ENCODE measurements at regions not wholly inside any gene's neighbourhood (a gene's known extent, or its start where the extent isn't known, plus 50 kb on each side); places are given as distances from the start of the nearest gene placed in this dataset.
"Not testable (repeated sequence)": the region's sequence is repeated elsewhere in the genome, so short reads cannot be mapped to it uniquely, and the experiment has no call there.

DNA sequence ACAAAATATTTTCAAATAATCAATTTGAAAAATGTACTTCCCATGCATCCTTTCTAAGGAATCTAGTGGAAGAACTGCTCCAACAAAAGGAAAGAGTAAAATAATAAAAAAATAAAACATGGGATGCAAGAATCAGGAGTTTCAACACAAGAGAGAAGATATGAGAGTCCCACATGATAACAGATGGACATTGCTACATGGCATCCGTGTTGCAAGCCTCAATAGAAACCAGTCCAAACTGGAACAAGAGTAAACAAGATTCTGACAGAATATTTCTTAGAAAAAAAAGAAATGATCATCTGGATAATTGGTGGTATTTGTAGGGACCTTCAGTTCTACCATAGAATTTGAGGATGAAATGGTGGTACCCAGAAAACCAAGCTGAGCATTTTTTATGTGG, 186.8 kb downstream of the FRK start:
- no peak for DNase-seq (ENCODE audit: low spot score)

DNA sequence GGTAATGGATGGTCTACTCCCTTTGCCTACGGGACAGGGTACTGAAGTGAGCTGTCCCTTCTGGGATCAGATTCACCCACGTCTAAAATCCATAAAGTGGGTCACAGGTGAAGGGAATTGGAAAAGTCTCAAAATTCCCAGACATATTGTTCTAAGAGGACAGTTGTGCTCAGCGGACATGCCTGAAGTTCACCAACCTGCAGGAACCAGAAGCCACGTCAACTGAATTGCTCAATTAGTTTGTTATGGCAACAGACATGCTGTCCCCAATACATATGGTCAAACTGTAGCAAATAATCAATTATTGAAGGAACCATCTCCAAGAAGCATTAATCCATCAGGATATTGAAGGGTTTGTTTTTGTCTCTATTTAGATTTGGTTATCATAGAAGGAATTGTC, 190.2 kb downstream of the FRK start:
- no peak for DNase-seq (ENCODE audit: low spot score)

DNA sequence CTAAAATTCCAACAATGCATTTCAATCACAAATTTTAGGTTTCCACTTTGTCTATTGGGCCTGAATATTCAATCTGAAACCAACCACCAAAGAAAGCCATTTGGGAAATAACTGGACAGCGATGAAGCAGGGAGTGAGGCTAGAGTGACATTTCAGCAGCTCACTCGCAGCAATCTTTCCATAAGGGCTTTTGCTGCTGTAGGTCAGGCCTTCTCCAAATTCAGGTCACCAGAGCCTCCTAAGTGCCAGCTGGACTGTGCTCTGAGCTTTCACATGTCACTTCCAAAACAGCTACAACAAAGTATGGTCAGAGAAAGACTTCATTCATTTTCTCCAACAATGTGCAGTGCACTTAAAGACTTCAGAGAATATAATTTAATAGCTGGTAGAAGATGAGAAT, 194.8 kb downstream of the FRK start:
- DNase-seq (ENCODE audit: low spot score): no peak

DNA sequence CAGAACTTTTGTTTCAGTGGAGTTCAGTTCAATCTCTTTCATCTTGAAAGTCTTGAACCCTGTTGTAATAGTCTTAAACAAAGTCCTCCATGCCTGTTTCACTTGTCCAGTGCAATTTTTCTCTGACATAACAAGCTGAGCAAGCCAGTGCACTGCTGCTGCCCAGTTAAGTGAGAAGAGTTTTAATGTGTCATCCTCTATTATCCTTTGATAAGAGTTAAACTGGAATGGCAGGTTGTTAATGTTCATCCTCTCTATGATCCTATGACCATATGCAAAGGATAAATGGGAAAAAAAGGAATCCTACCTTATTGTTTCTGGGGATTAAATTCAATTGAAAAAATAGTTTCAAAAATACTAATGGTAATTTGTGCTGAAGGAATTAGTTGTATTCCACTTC, 197.5 kb downstream of the FRK start:
- DNase-seq (ENCODE audit: low spot score): no peak

DNA sequence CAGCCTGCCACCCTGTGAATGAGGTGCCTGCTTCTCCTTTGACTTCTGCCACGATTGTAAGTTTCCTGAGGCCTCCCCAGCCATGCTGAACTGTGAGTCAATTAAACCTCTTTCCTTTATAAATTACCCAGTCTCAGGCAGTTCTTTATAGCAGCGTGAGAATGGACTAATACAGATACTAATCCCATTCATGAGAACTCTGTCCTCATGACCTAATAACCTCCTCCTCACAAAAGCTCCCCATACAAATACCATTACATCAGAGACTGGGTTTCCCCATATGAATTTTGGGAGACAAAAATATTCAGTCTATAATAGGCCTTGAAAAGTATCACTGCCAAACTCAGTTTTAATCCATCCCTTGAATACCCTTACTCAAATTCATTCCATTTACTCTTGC, 199.0 kb downstream of the FRK start:
- DNase-seq (ENCODE audit: low spot score): not testable (repeated sequence)

DNA sequence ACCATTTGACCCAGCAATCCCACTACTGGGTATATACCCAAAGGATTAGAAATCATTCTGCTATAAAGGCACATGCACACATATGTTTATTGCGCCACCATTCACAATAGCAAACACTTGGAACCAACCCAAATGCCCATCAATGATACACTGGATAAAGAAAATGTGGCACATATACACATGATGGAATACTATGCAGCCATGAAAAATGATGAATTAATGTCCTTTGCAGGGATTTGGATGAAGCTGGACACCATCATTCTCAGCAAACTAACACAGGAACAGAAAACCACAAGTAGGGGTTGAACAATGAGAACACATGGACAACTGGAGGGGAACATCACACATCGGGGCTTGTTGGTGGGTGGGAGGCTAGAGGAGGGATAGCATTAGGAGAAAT, 201.1 kb downstream of the FRK start:
- DNase-seq (ENCODE audit: low spot score): not testable (repeated sequence)

DNA sequence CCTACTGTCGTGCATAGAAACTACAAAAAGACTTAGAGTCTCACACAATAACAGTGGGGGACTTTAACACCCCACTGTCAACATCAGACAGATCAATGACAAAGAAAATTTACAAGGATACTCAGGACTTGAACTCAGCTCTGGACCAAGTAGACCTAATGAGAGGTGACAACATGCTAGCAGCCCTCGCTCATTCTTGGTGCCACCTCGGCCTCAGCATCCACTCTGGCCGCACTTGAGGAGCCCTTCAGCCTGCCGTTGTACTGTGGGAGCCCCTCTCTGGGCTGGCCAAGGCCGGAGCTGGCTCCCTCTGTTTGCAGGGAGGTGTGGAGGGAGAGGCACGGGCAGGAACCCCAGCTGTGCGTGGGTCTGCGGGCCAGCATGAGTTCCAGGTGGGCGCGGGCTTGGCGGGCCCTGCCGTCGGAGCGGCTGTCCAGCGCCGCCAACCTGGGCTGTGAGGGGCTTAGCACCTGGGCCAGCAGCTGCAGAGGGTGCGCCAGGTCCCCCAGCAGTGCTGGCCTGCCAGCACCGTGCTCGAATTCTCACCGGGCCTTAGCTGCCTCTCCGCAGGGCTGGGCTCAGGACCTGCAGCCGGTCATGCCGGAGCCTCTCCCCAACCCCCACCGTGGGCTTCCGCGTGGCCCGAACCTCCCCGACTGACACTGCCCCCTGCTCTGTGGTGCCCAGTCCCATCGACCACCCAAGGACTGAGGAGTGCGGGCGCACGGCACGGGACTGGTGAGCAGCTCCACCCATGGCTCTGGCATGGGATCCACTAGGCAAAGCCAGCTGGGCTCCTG, 205.6 kb downstream of the FRK start:
- DNase-seq (ENCODE audit: low spot score): no peak

DNA sequence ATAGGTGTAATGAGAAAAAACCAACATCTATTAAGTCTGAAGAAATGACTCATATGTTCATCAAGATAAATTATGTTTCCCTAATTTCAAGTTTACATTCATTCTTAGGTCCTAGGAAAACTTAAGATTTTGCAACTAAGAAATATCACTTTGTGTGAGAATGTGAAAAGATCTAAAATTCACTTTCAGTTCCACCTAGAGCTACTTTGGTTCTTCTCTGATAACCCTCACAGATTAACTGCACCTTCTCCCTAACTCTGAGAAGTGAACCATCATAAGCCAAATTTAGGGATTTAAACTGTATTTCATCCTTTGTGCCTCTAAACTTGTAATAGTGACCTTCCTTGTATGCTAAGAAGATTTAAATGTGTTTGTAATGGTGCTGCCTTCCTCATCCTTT, 213.0 kb downstream of the FRK start:
- DNase-seq (ENCODE audit: low spot score): no peak

DNA sequence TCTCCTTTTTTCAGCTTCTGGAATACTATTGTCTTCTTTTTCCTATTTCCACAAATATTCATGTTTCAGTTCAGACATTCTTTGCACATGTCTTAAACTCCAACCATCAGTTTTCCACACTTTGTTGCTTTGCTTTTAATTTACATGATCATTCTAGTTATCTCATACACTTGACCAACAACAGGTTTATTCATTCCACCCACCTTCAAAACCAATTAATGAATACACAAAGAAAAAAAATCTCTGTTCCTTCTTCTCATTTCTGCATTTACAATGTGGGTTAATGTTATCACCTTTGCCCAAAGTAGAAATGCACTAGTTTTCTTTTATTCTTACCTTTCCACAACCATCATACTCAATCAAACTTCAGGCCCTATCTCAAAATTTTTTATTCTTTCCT, 216.7 kb downstream of the FRK start:
- no peak for DNase-seq (ENCODE audit: low spot score)

DNA sequence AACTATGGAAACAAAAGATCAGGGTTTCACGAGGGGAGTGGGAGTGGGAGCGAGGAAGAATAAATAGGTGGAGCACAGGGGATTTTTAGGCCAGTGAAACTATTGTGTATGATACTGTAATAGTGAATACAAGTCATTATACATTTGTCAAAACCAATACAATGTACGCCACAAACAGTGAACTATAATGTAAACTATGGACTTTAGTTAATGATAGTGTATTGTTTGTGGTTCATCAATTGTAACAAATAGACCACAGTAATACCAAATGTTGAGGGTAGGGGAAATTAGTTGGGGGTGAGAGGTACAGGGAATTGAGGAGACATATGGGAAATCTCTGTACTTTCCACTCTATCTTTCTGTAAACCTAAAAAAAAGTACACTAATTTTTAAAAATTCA, 218.4 kb downstream of the FRK start:
- DNase-seq (ENCODE audit: low spot score): no peak

DNA sequence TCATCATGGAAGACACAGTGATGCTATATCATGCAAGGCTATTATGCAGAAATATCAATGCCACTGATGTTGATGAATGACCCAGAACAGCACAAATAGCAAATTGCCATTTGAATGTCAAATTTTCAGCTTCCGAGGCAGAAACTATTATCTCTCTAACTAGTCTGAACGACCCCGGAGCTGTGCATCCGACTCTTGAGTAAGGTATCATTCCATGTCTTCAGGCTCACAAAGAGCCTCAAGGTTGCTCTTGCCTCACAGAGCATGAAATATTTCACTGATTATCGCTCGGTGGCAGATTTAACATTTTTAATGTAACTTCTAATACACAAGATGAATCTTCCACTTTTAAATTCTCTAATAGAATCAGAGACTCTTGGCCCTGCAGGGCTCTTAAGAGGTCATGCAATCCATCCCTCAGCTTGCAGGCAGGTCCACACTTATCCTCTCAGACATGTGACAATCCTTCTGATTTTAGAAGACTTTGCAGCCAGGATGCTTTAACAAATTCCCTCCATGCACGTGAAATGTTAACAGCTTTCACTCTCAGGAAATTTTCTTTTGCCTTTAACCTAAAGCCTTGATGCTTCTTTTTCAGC, 221.0 kb downstream of the FRK start:
- no peak for DNase-seq (ENCODE audit: low spot score)

DNA sequence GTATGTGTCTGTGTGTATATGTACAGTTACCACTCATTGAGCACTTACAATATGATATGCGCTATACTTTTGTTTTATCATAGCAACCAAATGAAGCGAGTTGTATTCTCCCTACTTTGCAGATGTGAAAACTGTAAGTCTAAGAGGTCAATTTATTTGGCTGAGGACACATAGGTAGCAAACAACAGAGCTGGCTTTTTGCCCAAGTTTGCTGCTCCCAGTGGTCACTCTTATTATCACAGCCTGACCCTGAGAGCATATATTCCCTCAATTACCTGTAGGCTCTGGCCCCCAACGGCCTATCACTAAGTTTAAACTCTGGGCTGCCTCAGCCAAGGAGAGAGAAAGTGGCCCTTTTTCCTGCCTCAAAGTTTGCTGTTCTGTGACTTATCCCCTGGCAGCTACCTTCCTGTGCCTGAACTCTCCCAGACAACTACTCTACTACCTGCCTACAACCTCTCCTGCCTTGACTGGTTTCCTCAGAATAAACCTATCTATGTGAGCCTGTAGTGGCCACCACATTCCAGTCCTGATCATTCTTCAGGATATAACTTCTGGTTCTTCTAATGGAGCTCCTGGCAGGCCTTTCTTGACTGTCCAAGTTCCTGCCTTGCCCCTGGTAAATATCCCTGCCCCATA, 221.8 kb downstream of the FRK start:
- peak; percentile 56 for DNase-seq (ENCODE audit: low spot score)

DNA sequence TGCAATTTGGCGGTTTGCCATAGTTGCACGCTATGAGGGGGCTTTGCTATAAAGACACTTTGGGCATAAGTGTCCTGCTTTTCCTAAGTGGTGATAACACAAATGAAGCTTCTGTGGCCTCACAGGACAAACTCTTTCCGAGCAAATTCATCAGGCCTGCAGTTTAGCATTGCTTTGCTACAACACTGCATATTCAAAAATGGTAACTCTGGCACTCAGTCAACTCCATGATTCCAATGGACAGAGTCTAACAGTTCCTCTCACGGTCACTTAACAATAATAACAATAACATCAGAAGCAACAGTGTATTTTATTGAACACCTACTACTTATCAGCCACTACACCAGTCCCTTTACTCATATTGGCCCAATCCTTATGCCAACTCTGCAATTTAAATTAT, 222.5 kb downstream of the FRK start:
- DNase-seq (ENCODE audit: low spot score): no peak

DNA sequence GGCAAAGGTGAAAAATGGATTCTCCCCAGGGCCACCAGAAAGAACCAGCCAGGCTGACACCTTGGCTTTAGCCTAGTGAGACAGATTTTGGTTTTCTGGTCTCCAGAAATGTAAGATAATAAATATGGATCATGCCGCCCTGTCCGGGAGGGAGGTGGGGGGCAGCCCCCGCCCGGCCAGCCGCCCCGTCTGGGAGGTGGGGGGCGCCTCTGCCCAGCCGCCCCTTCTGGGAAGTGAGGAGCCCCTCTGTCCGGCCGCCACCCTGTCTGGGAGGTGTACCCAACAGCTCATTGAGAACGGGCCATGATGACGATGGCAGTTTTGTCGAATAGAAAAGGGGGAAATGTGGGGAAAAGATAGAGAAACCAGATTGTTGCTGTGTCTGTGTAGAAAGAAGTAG, 224.3 kb downstream of the FRK start:
- DNase-seq (ENCODE audit: low spot score): not testable (repeated sequence)

DNA sequence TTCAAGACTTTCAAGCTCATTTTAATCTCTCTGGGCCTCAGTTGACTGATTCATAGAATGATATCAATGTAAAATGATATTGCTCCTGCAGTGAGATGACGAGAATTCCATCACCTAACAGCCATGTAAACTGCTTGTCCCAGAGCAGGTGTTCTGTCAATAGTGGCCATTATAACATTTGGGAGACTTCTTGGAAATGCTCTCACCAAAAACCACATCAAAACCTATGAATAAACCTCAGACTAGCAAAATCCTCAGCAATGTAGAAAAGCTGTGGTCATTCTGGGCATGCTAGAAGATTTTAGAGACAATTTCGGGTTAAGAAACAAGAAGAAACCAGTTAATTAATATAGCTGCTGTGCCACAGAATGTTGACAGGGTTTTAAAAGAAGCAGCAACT, 225.4 kb downstream of the FRK start:
- DNase-seq (ENCODE audit: low spot score): no peak

DNA sequence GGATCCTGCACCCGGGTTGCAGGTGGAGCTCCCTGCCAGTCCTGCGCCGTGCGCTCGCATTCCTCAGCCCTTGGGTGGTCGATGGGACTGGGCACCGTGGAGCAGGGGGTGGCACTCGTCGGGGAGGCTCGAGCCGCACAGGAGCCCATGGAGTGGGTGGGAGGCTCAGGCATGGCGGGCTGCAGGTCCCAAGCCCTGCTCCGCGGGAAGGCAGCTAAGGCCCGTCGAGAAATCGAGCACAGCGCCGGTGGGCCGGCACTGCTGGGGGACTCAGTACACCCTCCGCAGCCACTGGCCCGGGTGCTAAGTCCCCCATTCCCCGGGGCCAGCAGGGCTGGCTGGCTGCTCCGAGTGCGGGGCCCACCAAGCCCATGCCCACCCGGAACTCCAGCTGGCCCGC, 226.1 kb downstream of the FRK start:
- DNase-seq (ENCODE audit: low spot score): not testable (repeated sequence)

DNA sequence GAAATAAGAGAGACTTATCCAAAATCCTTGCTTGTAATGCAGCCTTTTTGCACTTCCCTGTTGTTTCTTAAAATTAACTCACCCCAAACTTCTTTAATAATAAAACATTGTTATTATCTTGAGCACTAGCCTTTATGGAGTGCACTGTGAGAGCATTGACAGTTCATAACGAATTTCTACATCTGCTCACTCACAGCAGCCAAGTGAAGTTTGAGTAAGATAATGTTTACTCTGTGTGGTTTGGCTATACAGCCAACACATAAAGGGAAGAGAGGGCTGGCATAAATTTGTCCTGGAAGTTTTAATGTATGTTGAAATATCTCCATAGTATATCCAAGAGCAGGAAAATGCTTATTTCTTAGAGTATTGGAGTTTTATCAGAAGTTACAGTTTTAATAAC, 227.9 kb downstream of the FRK start:
- DNase-seq (ENCODE audit: low spot score): no peak

DNA sequence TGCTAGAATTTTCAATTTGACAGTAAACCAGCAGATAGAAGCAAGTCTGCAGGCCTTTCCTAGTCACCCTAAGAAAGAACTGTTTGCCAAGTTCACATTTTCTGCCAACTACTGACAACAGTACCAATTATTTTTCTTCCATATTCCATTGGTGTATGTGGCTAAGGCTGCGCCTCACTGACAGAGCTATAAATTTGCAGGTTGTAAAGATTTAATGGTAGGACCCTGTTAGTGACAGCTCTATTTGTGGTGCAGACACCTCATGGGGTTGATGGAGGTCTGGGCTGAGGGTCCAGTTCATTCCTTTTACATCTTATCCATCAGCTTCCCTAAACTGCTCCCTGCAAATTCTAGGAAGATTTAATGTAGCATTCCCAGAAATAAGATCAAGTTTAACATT, 228.5 kb downstream of the FRK start:
- DNase-seq (ENCODE audit: low spot score): no peak

DNA sequence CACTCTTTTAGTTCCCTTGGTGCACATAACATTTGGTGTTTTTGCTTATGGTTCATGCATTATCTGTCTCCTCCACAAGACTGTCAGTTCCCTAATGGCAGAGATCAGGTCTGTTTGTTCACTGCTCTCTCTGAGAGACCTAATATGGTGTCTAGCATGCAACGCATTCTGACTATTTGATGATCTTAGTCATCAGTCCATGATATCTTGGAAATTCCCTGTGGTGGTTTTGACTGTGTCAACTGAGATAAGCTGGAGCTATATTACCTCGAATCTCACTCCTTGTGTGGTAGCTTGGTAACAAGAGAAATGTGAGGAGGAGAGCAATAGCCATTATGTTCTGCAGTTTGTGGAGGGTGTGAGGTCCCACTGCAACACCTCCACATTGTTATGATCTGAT, 229.8 kb downstream of the FRK start:
- peak; percentile 22 for DNase-seq (ENCODE audit: low spot score)

DNA sequence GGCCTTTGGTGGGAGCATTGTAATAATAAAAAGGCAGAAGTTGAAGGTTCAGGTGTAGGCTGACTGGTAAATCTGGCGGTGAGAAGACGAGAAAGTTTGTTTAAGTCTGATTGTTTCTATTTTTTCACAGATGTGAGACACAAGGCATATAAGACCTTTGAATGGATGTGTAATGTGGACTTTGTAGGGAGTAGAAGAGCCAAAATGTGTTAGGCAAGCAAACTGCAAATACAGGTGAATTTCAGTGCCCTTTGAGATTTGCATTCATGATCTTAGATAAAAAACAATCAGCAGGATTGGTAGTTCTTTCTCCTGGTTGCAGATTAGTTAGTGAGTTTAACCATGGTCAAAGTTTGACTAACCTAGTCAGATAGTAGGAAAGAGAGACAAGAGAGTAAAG, 238.9 kb downstream of the FRK start:
- no peak for DNase-seq (ENCODE audit: low spot score)

DNA sequence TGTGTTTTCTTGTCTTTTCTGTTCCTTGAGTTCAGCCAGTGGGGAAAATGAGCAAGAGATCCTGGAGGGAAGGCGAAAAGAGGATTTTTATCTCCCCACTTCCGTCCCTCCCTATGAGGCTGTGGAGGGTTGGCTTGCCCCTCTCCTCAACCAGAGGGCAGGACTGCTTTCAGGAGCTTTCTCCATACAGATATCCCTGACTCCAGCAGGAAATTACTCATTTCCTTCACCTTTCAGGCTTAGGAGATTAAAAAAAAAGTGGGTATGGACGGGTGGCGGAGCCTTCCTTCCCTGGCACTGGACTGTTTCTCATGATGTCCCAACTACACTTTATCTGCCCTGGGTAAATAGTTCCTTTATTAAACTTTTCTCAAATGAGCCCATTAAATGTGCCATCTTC, 241.2 kb downstream of the FRK start:
- no peak for DNase-seq (ENCODE audit: low spot score)

DNA sequence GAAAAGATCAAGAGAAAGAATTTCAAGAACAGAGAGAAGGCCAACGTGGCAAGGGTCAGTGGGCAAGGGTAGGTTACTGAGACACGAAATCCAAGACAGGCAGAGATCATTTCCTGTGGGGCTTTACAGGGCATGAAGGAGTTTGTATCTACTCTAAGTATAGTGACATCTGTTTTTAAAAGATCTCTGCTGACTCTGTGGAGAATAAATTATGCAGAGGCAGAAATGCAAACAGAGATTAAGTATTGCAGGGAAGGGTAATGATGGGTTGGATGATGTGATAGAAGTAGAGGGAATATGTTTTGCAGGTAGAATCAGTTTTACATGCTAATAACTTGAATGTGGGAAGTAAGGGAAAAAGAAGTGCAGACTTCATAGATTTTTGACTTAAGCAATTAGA, 243.5 kb downstream of the FRK start:
- DNase-seq (ENCODE audit: low spot score): no peak

DNA sequence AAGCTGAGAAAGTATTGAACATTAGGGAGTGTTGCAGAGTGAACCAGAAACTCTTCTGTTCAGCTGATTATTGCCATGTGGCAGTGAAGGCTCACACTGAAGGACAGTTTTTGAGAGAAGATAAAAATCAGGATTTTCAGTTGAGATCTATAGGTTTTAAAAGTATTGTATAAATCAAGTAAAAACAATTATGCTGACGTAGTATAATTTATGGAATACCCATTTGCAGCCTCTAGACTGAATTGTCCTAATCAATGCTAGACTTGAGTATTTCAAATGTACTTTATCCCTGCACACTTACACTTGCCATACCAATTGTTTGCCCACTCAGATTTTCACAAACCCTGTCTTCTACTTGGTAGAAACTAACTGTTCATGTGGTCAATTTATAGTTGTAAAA, 245.8 kb downstream of the FRK start:
- DNase-seq (ENCODE audit: low spot score): no peak

DNA sequence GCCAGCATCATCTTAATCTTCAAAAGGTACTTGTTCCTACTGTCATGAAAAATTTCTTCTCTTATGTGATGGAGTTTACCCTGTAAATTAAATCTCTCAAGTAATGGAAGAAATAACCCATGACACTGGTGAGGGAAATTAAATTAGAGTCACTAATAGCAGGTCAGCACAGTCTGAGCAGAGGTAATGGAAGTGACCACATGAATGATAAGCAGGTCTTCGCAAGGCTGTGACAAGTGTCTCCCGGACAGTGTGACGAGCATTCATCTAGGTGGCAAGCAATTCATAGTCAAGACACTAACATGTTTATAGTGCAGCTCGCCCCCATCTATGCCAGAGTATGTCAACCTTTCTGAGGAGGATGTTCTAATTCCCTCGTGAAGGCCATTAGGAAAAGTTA, 249.2 kb downstream of the FRK start:
- no peak for DNase-seq (ENCODE audit: low spot score)

Data from HuH-7.5 (cell line).